ENCODE measurements at regions not wholly inside any gene's neighbourhood (a gene's known extent, or its start where the extent isn't known, plus 50 kb on each side); places are given as distances from the start of the nearest gene placed in this dataset.

DNA sequence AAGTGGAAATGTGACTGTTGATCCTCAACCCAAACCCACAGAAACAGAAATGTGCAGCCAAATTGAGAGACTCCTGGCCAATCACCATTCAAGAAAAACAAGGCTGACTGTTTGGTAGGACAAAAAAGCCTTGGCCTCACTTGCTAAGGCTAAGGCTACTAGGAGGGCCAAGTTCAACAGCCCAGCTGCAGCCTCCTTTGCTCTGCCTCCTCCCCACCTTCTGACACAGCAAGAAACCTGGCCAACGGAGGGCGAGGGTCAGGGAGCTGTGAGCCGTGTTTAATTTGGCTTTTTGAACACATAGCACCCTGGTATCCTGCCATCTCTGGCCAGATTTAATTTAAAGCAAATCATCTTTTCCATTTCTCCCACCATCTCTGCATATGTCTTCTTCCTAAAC lies 165.8 kb upstream of the RAB4A start (continued):
- TF ChIP-seq, protein P1, sequence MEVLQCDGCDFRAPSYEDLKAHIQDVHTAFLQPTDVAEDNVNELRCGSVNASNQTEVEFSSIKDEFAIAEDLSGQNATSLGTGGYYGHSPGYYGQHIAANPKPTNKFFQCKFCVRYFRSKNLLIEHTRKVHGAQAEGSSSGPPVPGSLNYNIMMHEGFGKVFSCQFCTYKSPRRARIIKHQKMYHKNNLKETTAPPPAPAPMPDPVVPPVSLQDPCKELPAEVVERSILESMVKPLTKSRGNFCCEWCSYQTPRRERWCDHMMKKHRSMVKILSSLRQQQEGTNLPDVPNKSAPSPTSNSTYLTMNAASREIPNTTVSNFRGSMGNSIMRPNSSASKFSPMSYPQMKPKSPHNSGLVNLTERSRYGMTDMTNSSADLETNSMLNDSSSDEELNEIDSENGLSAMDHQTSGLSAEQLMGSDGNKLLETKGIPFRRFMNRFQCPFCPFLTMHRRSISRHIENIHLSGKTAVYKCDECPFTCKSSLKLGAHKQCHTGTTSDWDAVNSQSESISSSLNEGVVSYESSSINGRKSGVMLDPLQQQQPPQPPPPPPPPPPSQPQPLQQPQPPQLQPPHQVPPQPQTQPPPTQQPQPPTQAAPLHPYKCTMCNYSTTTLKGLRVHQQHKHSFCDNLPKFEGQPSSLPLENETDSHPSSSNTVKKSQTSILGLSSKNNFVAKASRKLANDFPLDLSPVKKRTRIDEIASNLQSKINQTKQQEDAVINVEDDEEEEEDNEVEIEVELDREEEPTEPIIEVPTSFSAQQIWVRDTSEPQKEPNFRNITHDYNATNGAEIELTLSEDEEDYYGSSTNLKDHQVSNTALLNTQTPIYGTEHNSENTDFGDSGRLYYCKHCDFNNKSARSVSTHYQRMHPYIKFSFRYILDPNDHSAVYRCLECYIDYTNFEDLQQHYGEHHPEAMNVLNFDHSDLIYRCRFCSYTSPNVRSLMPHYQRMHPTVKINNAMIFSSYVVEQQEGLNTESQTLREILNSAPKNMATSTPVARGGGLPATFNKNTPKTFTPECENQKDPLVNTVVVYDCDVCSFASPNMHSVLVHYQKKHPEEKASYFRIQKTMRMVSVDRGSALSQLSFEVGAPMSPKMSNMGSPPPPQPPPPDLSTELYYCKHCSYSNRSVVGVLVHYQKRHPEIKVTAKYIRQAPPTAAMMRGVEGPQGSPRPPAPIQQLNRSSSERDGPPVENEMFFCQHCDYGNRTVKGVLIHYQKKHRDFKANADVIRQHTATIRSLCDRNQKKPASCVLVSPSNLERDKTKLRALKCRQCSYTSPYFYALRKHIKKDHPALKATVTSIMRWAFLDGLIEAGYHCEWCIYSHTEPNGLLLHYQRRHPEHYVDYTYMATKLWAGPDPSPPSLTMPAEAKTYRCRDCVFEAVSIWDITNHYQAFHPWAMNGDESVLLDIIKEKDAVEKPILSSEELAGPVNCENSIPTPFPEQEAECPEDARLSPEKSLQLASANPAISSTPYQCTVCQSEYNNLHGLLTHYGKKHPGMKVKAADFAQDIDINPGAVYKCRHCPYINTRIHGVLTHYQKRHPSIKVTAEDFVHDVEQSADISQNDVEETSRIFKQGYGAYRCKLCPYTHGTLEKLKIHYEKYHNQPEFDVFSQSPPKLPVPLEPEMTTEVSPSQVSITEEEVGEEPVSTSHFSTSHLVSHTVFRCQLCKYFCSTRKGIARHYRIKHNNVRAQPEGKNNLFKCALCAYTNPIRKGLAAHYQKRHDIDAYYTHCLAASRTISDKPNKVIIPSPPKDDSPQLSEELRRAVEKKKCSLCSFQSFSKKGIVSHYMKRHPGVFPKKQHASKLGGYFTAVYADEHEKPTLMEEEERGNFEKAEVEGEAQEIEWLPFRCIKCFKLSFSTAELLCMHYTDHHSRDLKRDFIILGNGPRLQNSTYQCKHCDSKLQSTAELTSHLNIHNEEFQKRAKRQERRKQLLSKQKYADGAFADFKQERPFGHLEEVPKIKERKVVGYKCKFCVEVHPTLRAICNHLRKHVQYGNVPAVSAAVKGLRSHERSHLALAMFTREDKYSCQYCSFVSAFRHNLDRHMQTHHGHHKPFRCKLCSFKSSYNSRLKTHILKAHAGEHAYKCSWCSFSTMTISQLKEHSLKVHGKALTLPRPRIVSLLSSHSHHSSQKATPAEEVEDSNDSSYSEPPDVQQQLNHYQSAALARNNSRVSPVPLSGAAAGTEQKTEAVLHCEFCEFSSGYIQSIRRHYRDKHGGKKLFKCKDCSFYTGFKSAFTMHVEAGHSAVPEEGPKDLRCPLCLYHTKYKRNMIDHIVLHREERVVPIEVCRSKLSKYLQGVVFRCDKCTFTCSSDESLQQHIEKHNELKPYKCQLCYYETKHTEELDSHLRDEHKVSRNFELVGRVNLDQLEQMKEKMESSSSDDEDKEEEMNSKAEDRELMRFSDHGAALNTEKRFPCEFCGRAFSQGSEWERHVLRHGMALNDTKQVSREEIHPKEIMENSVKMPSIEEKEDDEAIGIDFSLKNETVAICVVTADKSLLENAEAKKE (CRISPR knock-in tag; IDR thresholded peaks at IDR 0.05) = no peak
- TF ChIP-seq ZNF331 (CRISPR knock-in tag; IDR thresholded peaks at IDR 0.05; ENCODE audit: low read depth) = no peak
- TF ChIP-seq, protein P2, sequence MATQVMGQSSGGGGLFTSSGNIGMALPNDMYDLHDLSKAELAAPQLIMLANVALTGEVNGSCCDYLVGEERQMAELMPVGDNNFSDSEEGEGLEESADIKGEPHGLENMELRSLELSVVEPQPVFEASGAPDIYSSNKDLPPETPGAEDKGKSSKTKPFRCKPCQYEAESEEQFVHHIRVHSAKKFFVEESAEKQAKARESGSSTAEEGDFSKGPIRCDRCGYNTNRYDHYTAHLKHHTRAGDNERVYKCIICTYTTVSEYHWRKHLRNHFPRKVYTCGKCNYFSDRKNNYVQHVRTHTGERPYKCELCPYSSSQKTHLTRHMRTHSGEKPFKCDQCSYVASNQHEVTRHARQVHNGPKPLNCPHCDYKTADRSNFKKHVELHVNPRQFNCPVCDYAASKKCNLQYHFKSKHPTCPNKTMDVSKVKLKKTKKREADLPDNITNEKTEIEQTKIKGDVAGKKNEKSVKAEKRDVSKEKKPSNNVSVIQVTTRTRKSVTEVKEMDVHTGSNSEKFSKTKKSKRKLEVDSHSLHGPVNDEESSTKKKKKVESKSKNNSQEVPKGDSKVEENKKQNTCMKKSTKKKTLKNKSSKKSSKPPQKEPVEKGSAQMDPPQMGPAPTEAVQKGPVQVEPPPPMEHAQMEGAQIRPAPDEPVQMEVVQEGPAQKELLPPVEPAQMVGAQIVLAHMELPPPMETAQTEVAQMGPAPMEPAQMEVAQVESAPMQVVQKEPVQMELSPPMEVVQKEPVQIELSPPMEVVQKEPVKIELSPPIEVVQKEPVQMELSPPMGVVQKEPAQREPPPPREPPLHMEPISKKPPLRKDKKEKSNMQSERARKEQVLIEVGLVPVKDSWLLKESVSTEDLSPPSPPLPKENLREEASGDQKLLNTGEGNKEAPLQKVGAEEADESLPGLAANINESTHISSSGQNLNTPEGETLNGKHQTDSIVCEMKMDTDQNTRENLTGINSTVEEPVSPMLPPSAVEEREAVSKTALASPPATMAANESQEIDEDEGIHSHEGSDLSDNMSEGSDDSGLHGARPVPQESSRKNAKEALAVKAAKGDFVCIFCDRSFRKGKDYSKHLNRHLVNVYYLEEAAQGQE (IDR thresholded peaks at IDR 0.05; ENCODE audit: unreplicated experiment) = no peak
- TF ChIP-seq ZNF114 (CRISPR knock-in tag; IDR thresholded peaks at IDR 0.05) = no peak
- no peak for TF ChIP-seq EZH2 (IDR thresholded peaks at IDR 0.05; ENCODE audit: low read depth, unreplicated experiment)
- no peak for TF ChIP-seq EZH2phosphoT487 (IDR thresholded peaks at IDR 0.05; ENCODE audit: unreplicated experiment)
- no peak for TF ChIP-seq POLR2AphosphoS5 (IDR thresholded peaks at IDR 0.05; ENCODE audit: low read depth)
- TF ChIP-seq STAT1 (IDR thresholded peaks at IDR 0.05; ENCODE audit: unreplicated experiment) = no peak

Data from GM23338 (cell line).